Fibroblast of lung (primary cell): ENCODE measurements at regions not wholly inside any gene's neighbourhood (a gene's known extent, or its start where the extent isn't known, plus 50 kb on each side); places are given as distances from the start of the nearest gene placed in this dataset.

ENCODE experiments used
- DNase-seq, 2 donors: peaks; one replicate each; pipeline versions ENCODE4 v3.0.0 to v3.0.0-alpha.2; 2010; ENCODE audit warnings: low read depth in 2 of 2
- H2AFZ ChIP-seq: 2 replicates; pipeline ENCODE4 v1.5.1; 2012; ENCODE audit warnings: low read length, control low read depth, inconsistent platforms
- H3K27ac ChIP-seq: 2 replicates; pipeline ENCODE4 v1.5.1; 2011; ENCODE audit warnings: low read length, control low read depth; ENCODE audit not compliant: insufficient read depth
- H3K27me3 ChIP-seq: 2 replicates; pipeline ENCODE4 v1.5.1; 2011; ENCODE audit warnings: mild to moderate bottlenecking, low read length; ENCODE audit not compliant: control insufficient read depth, insufficient read depth
- H3K36me3 ChIP-seq: 2 replicates; pipeline ENCODE4 v1.5.1; 2011; ENCODE audit warnings: low read length; ENCODE audit not compliant: control insufficient read depth, insufficient read depth
- H3K4me1 ChIP-seq: 2 replicates; pipeline ENCODE4 v1.5.1; 2011; ENCODE audit warnings: low read length; ENCODE audit not compliant: control insufficient read depth, insufficient read depth; ENCODE audit errors: extremely low read depth
- H3K4me2 ChIP-seq: 2 replicates; pipeline ENCODE4 v1.5.1; 2011; ENCODE audit warnings: low read length, control low read depth; ENCODE audit not compliant: insufficient read depth; ENCODE audit errors: extremely low read depth
- H3K4me3 ChIP-seq, 4 experiments: fragments of 200-600 bp in 1 of 4; sonication (generic) in 1 of 4; replicated peaks in 1 of 4; 2 replicates each; pipeline ENCODE4 v1.5.1; 2011 to 2016; ENCODE audit warnings: low read length in 4 of 4, low read depth in 3 of 4, mild to moderate bottlenecking in 3 of 4, control low read depth in 2 of 4, inconsistent platforms in 1 of 4, mixed read lengths in 1 of 4; ENCODE audit not compliant: insufficient read depth in 1 of 4; ENCODE audit errors: control extremely low read depth in 1 of 4
- H3K79me2 ChIP-seq: 2 replicates; pipeline ENCODE4 v1.5.1; 2012; ENCODE audit warnings: mild to moderate bottlenecking, low read length, inconsistent platforms; ENCODE audit not compliant: control insufficient read depth, insufficient read depth
- H3K9ac ChIP-seq: 2 replicates; pipeline ENCODE4 v1.5.1; 2011; ENCODE audit warnings: mild to moderate bottlenecking, low read length, control low read depth; ENCODE audit not compliant: insufficient read depth
- H3K9me3 ChIP-seq: 2 replicates; pipeline ENCODE4 v1.5.1; 2012; ENCODE audit warnings: low read depth, low read length; ENCODE audit not compliant: control insufficient read depth, insufficient read depth
- H4K20me1 ChIP-seq: 2 replicates; pipeline ENCODE4 v1.5.1; 2011; ENCODE audit warnings: low read length; ENCODE audit not compliant: control insufficient read depth, insufficient read depth; ENCODE audit errors: extremely low read depth
- EZH2 ChIP-seq: IDR thresholded peaks from 2 replicates; pipeline ENCODE4 v1.5.1; 2012; ENCODE audit warnings: low read length, control low read depth, mild to moderate bottlenecking; ENCODE audit errors: missing control alignments
- TF ChIP-seq, protein P1 (sequence below), 2 donors: IDR thresholded peaks in 1 of 2; conservative IDR thresholded peaks in 1 of 2; 1 replicate in 1 of 2; 2 replicates in 1 of 2; pipeline ENCODE4 v1.5.1; 2011 to 2012; ENCODE audit warnings: low read length in 2 of 2, control low read depth in 1 of 2, inconsistent platforms in 1 of 2, low read depth in 1 of 2, mild to moderate bottlenecking in 1 of 2

- no peaks in the 10 kb centered on the region for H3K36me3 ChIP-seq
- TF ChIP-seq, protein P1, sequence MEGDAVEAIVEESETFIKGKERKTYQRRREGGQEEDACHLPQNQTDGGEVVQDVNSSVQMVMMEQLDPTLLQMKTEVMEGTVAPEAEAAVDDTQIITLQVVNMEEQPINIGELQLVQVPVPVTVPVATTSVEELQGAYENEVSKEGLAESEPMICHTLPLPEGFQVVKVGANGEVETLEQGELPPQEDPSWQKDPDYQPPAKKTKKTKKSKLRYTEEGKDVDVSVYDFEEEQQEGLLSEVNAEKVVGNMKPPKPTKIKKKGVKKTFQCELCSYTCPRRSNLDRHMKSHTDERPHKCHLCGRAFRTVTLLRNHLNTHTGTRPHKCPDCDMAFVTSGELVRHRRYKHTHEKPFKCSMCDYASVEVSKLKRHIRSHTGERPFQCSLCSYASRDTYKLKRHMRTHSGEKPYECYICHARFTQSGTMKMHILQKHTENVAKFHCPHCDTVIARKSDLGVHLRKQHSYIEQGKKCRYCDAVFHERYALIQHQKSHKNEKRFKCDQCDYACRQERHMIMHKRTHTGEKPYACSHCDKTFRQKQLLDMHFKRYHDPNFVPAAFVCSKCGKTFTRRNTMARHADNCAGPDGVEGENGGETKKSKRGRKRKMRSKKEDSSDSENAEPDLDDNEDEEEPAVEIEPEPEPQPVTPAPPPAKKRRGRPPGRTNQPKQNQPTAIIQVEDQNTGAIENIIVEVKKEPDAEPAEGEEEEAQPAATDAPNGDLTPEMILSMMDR (conservative IDR thresholded peaks at IDR 0.05 in 1 of 2, IDR thresholded peaks at IDR 0.05 in 1 of 2; ENCODE audit: low read depth in 1 of 2, low read length in 2 of 2) = no peak
- no peak for TF ChIP-seq EZH2
- no peak overlapping the region for H3K4me2 ChIP-seq
- no peaks in the 10 kb centered on the region for H3K27me3 ChIP-seq
- H3K4me1 ChIP-seq = no peaks in the 10 kb centered on the region
- H3K27ac ChIP-seq = no peak overlapping the region
- H4K20me1 ChIP-seq = no peaks in the 10 kb centered on the region
- H3K79me2 ChIP-seq = no peaks in the 10 kb centered on the region
- peak in 1 of 2 donors; percentile 25 for DNase-seq
- no peaks in the 10 kb centered on the region for H3K9me3 ChIP-seq
- no peak overlapping the region for H3K9ac ChIP-seq
- H3K4me3 ChIP-seq = no peak overlapping the region
- H2AFZ ChIP-seq = peak overlapping the region; percentile 50
These were observed 139.0 kb upstream of the NECTIN3 start for GRCh38 chr3:110932567-110932966.

DNA sequence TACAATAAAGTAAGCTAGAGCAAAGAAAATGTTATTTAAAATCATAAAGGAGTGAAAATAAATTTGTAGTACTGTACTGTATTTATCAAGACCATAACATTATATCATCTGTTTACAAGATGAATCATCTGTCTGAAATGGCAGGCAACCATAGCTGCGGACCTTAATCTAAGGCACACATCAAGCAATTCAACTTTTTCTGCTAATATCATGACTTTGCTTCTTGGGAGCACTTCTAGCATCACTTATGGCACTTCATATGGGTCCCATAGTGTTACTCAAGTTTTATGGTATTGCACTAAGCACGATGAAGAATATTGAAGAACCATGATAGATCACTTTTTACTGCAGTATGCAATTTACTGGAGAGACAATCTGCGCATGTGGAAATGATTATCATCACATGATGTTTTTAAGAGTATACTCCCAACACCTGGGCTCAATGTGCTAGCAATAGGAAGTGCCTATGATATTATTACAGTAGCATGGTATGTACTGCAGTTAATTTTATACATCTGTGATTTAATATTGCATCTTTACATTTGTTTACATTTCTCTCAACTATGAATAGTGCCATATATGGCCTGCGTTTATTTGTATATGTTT, 137.7 kb upstream of the NECTIN3 start:
- no peaks in the 10 kb centered on the region for H3K4me1 ChIP-seq
- no peak overlapping the region for H3K27ac ChIP-seq
- TF ChIP-seq, protein P1 (conservative IDR thresholded peaks at IDR 0.05 in 1 of 2, IDR thresholded peaks at IDR 0.05 in 1 of 2; ENCODE audit: low read depth in 1 of 2, low read length in 2 of 2) = no peak
- TF ChIP-seq EZH2 = no peak
- no peaks in the 10 kb centered on the region for H4K20me1 ChIP-seq
- H3K27me3 ChIP-seq = no peaks in the 10 kb centered on the region
- no peak overlapping the region for H3K4me2 ChIP-seq
- no peaks in the 10 kb centered on the region for H3K79me2 ChIP-seq
- H3K9ac ChIP-seq = no peak overlapping the region
- peak; percentile 25 to 44 for DNase-seq
- no peaks in the 10 kb centered on the region for H3K36me3 ChIP-seq
- no peak overlapping the region for H2AFZ ChIP-seq
- no peaks in the 10 kb centered on the region for H3K9me3 ChIP-seq
- no peak overlapping the region for H3K4me3 ChIP-seq

GRCh38 chr3:110938629-110939028, 133.0 kb upstream of the NECTIN3 start:
- DNase-seq = no peak
- Histone ChIP-seq H3K27ac (no peak overlapping the region), H4K20me1 (no peaks in the 10 kb centered on the region), H3K9ac (no peak overlapping the region), H3K79me2 (no peaks in the 10 kb centered on the region), H3K4me1 (no peaks in the 10 kb centered on the region), H3K36me3 (no peaks in the 10 kb centered on the region), H3K4me3 (no peak overlapping the region), H3K9me3 (no peaks in the 10 kb centered on the region), H3K27me3 (no peaks in the 10 kb centered on the region), H2AFZ (no peak overlapping the region), H3K4me2 (no peak overlapping the region)
- TF ChIP-seq, protein P1 (conservative IDR thresholded peaks at IDR 0.05 in 1 of 2, IDR thresholded peaks at IDR 0.05 in 1 of 2; ENCODE audit: low read depth in 1 of 2, low read length in 2 of 2) = no peak
- no peak for TF ChIP-seq EZH2
